ENCODE measurements at regions not wholly inside any gene's neighbourhood (a gene's known extent, or its start where the extent isn't known, plus 50 kb on each side); places are given as distances from the start of the nearest gene placed in this dataset.

GRCh38 chr20:48007351-48007750 is 222.1 kb upstream of the SULF2 start:
- no peaks in the 10 kb centered on the region for H3K36me3 Mint-ChIP-seq (ENCODE audit: insufficient read depth)
- no peak for TF ChIP-seq CTCF (IDR thresholded peaks at IDR 0.05; ENCODE audit: unreplicated experiment)
- H3K4me1 Mint-ChIP-seq (ENCODE audit: low read depth) = no peaks in the 10 kb centered on the region
- no peak overlapping the region for H3K4me3 Mint-ChIP-seq (ENCODE audit: low read depth)
- no peak for DNase-seq (ENCODE audit: low spot score, unreplicated experiment)
- peaks cover 4% of the 10 kb centered on the region for H3K27me3 Mint-ChIP-seq
- peaks cover 16% of the 10 kb centered on the region for H3K9me3 Mint-ChIP-seq (ENCODE audit: low read depth)
- H3K27ac Mint-ChIP-seq = no peak overlapping the region

GRCh38 chr20:48006036-48006833 is 221.0 kb upstream of the SULF2 start:
- Mint-ChIP-seq H3K4me1 (ENCODE audit: low read depth) (no peaks in the 10 kb centered on the region), H3K4me3 (ENCODE audit: low read depth) (no peak overlapping the region), H3K36me3 (ENCODE audit: insufficient read depth) (no peaks in the 10 kb centered on the region), H3K27me3 (peaks cover 4% of the 10 kb centered on the region), H3K9me3 (ENCODE audit: low read depth) (peaks cover 8% of the 10 kb centered on the region), H3K27ac (no peak overlapping the region)
- DNase-seq (ENCODE audit: low spot score, unreplicated experiment) = no peak
- no peak for TF ChIP-seq CTCF (IDR thresholded peaks at IDR 0.05; ENCODE audit: unreplicated experiment)

- Mint-ChIP-seq H3K9me3 (ENCODE audit: low read depth) (peaks cover 7% of the 10 kb centered on the region), H3K36me3 (ENCODE audit: insufficient read depth) (no peaks in the 10 kb centered on the region), H3K4me3 (ENCODE audit: low read depth) (no peak overlapping the region), H3K4me1 (ENCODE audit: low read depth) (no peaks in the 10 kb centered on the region), H3K27me3 (peaks cover 4% of the 10 kb centered on the region), H3K27ac (no peak overlapping the region)
- no peak for TF ChIP-seq CTCF (IDR thresholded peaks at IDR 0.05; ENCODE audit: unreplicated experiment)
- DNase-seq (ENCODE audit: low spot score, unreplicated experiment) = no peak
Observed at GRCh38 chr20:48003021-48003420, 217.7 kb upstream of the SULF2 start.

GRCh38 chr20:48002517-48002970 is 217.3 kb upstream of the SULF2 start:
- TF ChIP-seq CTCF (IDR thresholded peaks at IDR 0.05; ENCODE audit: unreplicated experiment) = no peak
- peaks cover 3% of the 10 kb centered on the region for H3K27me3 Mint-ChIP-seq
- H3K27ac Mint-ChIP-seq = no peak overlapping the region
- peaks cover 2% of the 10 kb centered on the region for H3K4me1 Mint-ChIP-seq (ENCODE audit: low read depth)
- no peak overlapping the region for H3K4me3 Mint-ChIP-seq (ENCODE audit: low read depth)
- no peak for DNase-seq (ENCODE audit: low spot score, unreplicated experiment)
- H3K9me3 Mint-ChIP-seq (ENCODE audit: low read depth) = peaks cover 3% of the 10 kb centered on the region
- H3K36me3 Mint-ChIP-seq (ENCODE audit: insufficient read depth) = no peaks in the 10 kb centered on the region

GRCh38 chr20:47999166-47999565 is 213.9 kb upstream of the SULF2 start:
- Mint-ChIP-seq H3K4me1 (ENCODE audit: low read depth) (peaks cover 3% of the 10 kb centered on the region), H3K4me3 (ENCODE audit: low read depth) (no peak overlapping the region), H3K36me3 (ENCODE audit: insufficient read depth) (no peaks in the 10 kb centered on the region), H3K27ac (no peak overlapping the region), H3K9me3 (ENCODE audit: low read depth) (peaks cover 4% of the 10 kb centered on the region), H3K27me3 (no peaks in the 10 kb centered on the region)
- no peak for TF ChIP-seq CTCF (IDR thresholded peaks at IDR 0.05; ENCODE audit: unreplicated experiment)
- no peak for DNase-seq (ENCODE audit: low spot score, unreplicated experiment)

Measured in progenitor cell of endocrine pancreas (in vitro differentiated cells).